ENCODE measurements at regions not wholly inside any gene's neighbourhood (a gene's known extent, or its start where the extent isn't known, plus 50 kb on each side); places are given as distances from the start of the nearest gene placed in this dataset.

DNA sequence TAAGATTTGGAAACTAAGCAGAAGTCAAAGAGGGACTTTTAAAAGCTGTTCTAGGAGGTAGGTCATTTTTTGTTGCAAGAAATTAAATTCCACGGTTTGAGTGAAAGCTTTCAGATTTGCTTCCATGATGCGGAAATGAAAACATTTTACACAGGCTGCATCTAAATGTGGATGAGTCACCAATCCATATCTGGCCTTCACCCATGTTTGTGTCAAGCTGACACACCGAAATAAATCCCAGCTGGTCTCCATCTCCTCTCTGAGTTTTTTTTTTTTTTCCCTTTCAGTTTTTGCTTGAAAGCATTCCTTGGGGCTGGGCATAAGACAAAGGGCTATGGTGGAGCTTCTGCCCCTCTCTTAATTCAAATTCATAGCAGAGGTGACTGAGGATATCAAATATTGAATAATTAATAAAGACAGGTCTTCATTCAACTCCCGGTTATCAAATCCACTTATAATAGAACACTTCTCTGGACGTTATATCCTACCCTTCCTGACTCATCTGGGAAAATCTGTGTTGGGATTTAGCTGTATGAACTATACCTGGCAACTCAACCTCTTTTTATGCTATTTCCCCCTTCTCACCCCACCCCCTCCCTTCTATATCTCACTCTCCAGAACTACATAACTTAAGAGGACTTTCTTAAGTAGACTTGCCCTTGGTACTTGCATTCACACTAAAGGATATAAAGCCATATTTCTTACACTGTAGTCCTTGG, 558.3 kb upstream of the GCFC2 start:
- TF ChIP-seq ZFP3 (CRISPR knock-in tag; IDR thresholded peaks at IDR 0.05) = no peak
- no peak for TF ChIP-seq BACH2 (CRISPR knock-in tag; IDR thresholded peaks at IDR 0.05; ENCODE audit: borderline replicate concordance)
- TF ChIP-seq, protein P1, sequence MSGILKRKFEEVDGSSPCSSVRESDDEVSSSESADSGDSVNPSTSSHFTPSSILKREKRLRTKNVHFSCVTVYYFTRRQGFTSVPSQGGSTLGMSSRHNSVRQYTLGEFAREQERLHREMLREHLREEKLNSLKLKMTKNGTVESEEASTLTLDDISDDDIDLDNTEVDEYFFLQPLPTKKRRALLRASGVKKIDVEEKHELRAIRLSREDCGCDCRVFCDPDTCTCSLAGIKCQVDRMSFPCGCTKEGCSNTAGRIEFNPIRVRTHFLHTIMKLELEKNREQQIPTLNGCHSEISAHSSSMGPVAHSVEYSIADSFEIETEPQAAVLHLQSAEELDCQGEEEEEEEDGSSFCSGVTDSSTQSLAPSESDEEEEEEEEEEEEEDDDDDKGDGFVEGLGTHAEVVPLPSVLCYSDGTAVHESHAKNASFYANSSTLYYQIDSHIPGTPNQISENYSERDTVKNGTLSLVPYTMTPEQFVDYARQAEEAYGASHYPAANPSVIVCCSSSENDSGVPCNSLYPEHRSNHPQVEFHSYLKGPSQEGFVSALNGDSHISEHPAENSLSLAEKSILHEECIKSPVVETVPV (CRISPR knock-in tag; IDR thresholded peaks at IDR 0.05) = no peak
- TF ChIP-seq, protein P2, sequence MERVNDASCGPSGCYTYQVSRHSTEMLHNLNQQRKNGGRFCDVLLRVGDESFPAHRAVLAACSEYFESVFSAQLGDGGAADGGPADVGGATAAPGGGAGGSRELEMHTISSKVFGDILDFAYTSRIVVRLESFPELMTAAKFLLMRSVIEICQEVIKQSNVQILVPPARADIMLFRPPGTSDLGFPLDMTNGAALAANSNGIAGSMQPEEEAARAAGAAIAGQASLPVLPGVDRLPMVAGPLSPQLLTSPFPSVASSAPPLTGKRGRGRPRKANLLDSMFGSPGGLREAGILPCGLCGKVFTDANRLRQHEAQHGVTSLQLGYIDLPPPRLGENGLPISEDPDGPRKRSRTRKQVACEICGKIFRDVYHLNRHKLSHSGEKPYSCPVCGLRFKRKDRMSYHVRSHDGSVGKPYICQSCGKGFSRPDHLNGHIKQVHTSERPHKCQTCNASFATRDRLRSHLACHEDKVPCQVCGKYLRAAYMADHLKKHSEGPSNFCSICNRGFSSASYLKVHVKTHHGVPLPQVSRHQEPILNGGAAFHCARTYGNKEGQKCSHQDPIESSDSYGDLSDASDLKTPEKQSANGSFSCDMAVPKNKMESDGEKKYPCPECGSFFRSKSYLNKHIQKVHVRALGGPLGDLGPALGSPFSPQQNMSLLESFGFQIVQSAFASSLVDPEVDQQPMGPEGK (CRISPR knock-in tag; IDR thresholded peaks at IDR 0.05; ENCODE audit: borderline replicate concordance) = no peak
- TF ChIP-seq PPARA (CRISPR knock-in tag; IDR thresholded peaks at IDR 0.05; ENCODE audit: borderline replicate concordance) = no peak
- TF ChIP-seq TCF4 (CRISPR knock-in tag; IDR thresholded peaks at IDR 0.05; ENCODE audit: borderline replicate concordance) = peak; percentile 32; the same call in 1 of the 2 replicates
- no peak for TF ChIP-seq ZFP30 (CRISPR knock-in tag; IDR thresholded peaks at IDR 0.05)
- TF ChIP-seq, protein P3, sequence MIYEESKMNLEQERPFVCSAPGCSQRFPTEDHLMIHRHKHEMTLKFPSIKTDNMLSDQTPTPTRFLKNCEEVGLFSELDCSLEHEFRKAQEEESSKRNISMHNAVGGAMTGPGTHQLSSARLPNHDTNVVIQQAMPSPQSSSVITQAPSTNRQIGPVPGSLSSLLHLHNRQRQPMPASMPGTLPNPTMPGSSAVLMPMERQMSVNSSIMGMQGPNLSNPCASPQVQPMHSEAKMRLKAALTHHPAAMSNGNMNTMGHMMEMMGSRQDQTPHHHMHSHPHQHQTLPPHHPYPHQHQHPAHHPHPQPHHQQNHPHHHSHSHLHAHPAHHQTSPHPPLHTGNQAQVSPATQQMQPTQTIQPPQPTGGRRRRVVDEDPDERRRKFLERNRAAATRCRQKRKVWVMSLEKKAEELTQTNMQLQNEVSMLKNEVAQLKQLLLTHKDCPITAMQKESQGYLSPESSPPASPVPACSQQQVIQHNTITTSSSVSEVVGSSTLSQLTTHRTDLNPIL (CRISPR knock-in tag; IDR thresholded peaks at IDR 0.05; ENCODE audit: low read depth) = no peak
- TF ChIP-seq ISL1 (CRISPR knock-in tag; IDR thresholded peaks at IDR 0.05) = peak; percentile 92
- TF ChIP-seq ZNF565 (CRISPR knock-in tag; conservative IDR thresholded peaks at IDR 0.05; ENCODE audit: low read depth) = no peak

All from SK-N-SH treated with all-trans-retinoic acid at 6 μM for 48 hours (cell line).